ENCODE measurements at regions not wholly inside any gene's neighbourhood (a gene's known extent, or its start where the extent isn't known, plus 50 kb on each side); places are given as distances from the start of the nearest gene placed in this dataset.

- no peak for TF ChIP-seq CHD7 (IDR thresholded peaks at IDR 0.05; ENCODE audit: insufficient replicate concordance, low read length)
- no peak for TF ChIP-seq RBBP5 (IDR thresholded peaks at IDR 0.05; ENCODE audit: borderline replicate concordance, low read depth, low read length)
- no peak for TF ChIP-seq SIRT6 (IDR thresholded peaks at IDR 0.05; ENCODE audit: low read length)
Measured at GRCh38 chr14:56731187-56731586, 79.1 kb downstream of the OTX2 start (continued).

Data from H1 (cell line).